H1 (cell line): ENCODE measurements at regions not wholly inside any gene's neighbourhood (a gene's known extent, or its start where the extent isn't known, plus 50 kb on each side); places are given as distances from the start of the nearest gene placed in this dataset.
A peak's percentile ranks its signal among the peaks of the same experiment; 100 is the strongest.

Experiments used
- CTCF ChIA-PET: fragments of 300-600 bp; sonication (Branson Sonifier 250); formaldehyde crosslinking; loops from one replicate; lab custom pipeline; 2021; ENCODE audit not compliant: partially characterized antibody; lab: Charles Lee
- POLR2A ChIA-PET: fragments of 300-600 bp; sonication (Branson Sonifier 250); formaldehyde crosslinking; loops from one replicate; lab custom pipeline; 2021; ENCODE audit warnings: inconsistent platforms; ENCODE audit not compliant: partially characterized antibody; lab: Charles Lee
- DNase-seq, 2 experiments: peaks; one replicate each; pipeline versions ENCODE4 v3.0.0 to v3.0.0-alpha.2; 2010 to 2022; ENCODE audit warnings: low spot score in 2 of 2, low read depth in 1 of 2, mixed read lengths in 1 of 2
- FAIRE-seq: peaks from 2 replicates; lab custom pipeline; 2011; peaks lifted over from hg19 to GRCh38; lab: Jason Lieb, UNC
- H2AFZ ChIP-seq: 2 replicates; pipeline ENCODE4 v1.8.1; 2012; ENCODE audit warnings: low read length, inconsistent platforms
- H2AK5ac ChIP-seq: 2 replicates; pipeline ENCODE4 v1.6.1; 2013; ENCODE audit warnings: low read depth, low read length
- H2BK120ac ChIP-seq: replicated peaks from 2 replicates; pipeline ENCODE3; 2013; ENCODE audit warnings: low read depth, low read length, inconsistent platforms
- H2BK12ac ChIP-seq: 2 replicates; pipeline ENCODE4 v1.6.1; 2013; ENCODE audit warnings: low read depth, low read length
- H2BK15ac ChIP-seq: 2 replicates; pipeline ENCODE4 v1.6.1; 2013; ENCODE audit warnings: low read length
- H2BK20ac ChIP-seq: 2 replicates; pipeline ENCODE4 v1.6.1; 2013; ENCODE audit warnings: low read length
- H2BK5ac ChIP-seq: 2 replicates; pipeline ENCODE4 v1.6.1; 2013; ENCODE audit warnings: low read depth, low read length
- H3K14ac ChIP-seq: 2 replicates; pipeline ENCODE4 v1.6.1; 2013; ENCODE audit warnings: inconsistent platforms; ENCODE audit not compliant: insufficient read length
- H3K18ac ChIP-seq: 2 replicates; pipeline ENCODE4 v1.6.1; 2013; ENCODE audit warnings: low read length; ENCODE audit errors: extremely low read depth
- H3K23ac ChIP-seq: 2 replicates; pipeline ENCODE4 v1.6.1; 2013; ENCODE audit warnings: inconsistent platforms; ENCODE audit not compliant: insufficient read length
- H3K23me2 ChIP-seq: 2 replicates; pipeline ENCODE4 v1.6.1; 2013; ENCODE audit warnings: low read depth, low read length
- H3K27ac ChIP-seq: 2 replicates; pipeline ENCODE4 v1.6.1; 2011; ENCODE audit warnings: low read depth, low read length, inconsistent platforms
- H3K27me3 ChIP-seq, 4 experiments: replicated peaks in 1 of 4; 1 replicate in 1 of 4; 2 replicates in 3 of 4; pipeline versions ENCODE4 v1.6.1 to v1.8.1; 2011 to 2013; ENCODE audit warnings: low read length in 3 of 4, mild to moderate bottlenecking in 3 of 4, inconsistent platforms in 2 of 4, mixed read lengths in 2 of 4, moderate library complexity in 1 of 4; ENCODE audit not compliant: control insufficient read depth in 3 of 4, insufficient read depth in 3 of 4; ENCODE audit errors: extremely low read depth in 1 of 4
- H3K36me3 ChIP-seq, 4 experiments: 2 replicates each; pipeline versions ENCODE4 v1.6.1 to v1.8.1; 2011 to 2013; ENCODE audit warnings: mild to moderate bottlenecking in 4 of 4, low read length in 3 of 4, moderate library complexity in 2 of 4, control low read depth in 1 of 4, inconsistent platforms in 1 of 4; ENCODE audit not compliant: insufficient read depth in 4 of 4, control insufficient read depth in 2 of 4
- H3K4ac ChIP-seq: replicated peaks from 2 replicates; pipeline ENCODE3; 2013; ENCODE audit warnings: low read length, low read depth, mixed read lengths, inconsistent platforms; ENCODE audit not compliant: insufficient read length
- H3K4me1 ChIP-seq, 4 experiments: replicated peaks in 1 of 4; 1 replicate in 1 of 4; 2 replicates in 3 of 4; pipeline versions ENCODE4 v1.6.1 to v1.8.1; 2011 to 2013; ENCODE audit warnings: low read length in 3 of 4, inconsistent platforms in 2 of 4, mixed read lengths in 1 of 4; ENCODE audit not compliant: insufficient read depth in 4 of 4, control insufficient read depth in 3 of 4
- H3K4me2 ChIP-seq, 2 experiments: 2 replicates each; pipeline versions ENCODE4 v1.6.1 to v1.8.1; 2011 to 2013; ENCODE audit warnings: low read depth in 2 of 2, low read length in 2 of 2, control low read depth in 1 of 2, inconsistent platforms in 1 of 2, mild to moderate bottlenecking in 1 of 2; ENCODE audit not compliant: insufficient read depth in 1 of 2
- H3K4me3 ChIP-seq, 4 experiments: fragments of 200-600, 300-600 bp in 1 of 4; sonication (generic), shearing (Covaris generic), sonication (Bioruptor Twin) in 1 of 4; 2 replicates each; pipeline versions ENCODE4 v1.5.1 to v1.8.1; 2011 to 2016; ENCODE audit warnings: low read length in 4 of 4, low read depth in 3 of 4, control low read depth in 2 of 4, inconsistent platforms in 2 of 4, mild to moderate bottlenecking in 2 of 4, mixed read lengths in 1 of 4, moderate library complexity in 1 of 4; ENCODE audit not compliant: insufficient read depth in 2 of 4; ENCODE audit errors: extremely low read depth in 1 of 4
- H3K56ac ChIP-seq: replicated peaks from 2 replicates; pipeline ENCODE3; 2013; ENCODE audit warnings: low read depth, mild to moderate bottlenecking, mixed read lengths, low read length, inconsistent platforms; ENCODE audit not compliant: insufficient read length
- H3K79me1 ChIP-seq: 2 replicates; pipeline ENCODE4 v1.6.1; 2013; ENCODE audit warnings: low read depth, low read length, control low read depth
- H3K79me2 ChIP-seq, 2 experiments: 2 replicates each; pipeline versions ENCODE4 v1.6.1 to v1.8.1; 2012 to 2013; ENCODE audit warnings: low read length in 2 of 2, mild to moderate bottlenecking in 2 of 2, inconsistent platforms in 1 of 2; ENCODE audit not compliant: insufficient read depth in 2 of 2, control insufficient read depth in 1 of 2
- H3K9ac ChIP-seq, 4 experiments: replicated peaks in 1 of 4; 1 replicate in 1 of 4; 2 replicates in 3 of 4; pipeline versions ENCODE4 v1.6.1 to v1.8.1; 2011 to 2013; ENCODE audit warnings: low read depth in 3 of 4, low read length in 3 of 4, control low read depth in 2 of 4, mild to moderate bottlenecking in 2 of 4, moderate library complexity in 2 of 4, inconsistent platforms in 1 of 4; ENCODE audit errors: extremely low read depth in 1 of 4
- H3K9me3 ChIP-seq, 2 experiments: 2 replicates each; pipeline versions ENCODE4 v1.6.1 to v1.8.1; 2012 to 2013; ENCODE audit warnings: mild to moderate bottlenecking in 2 of 2, moderate library complexity in 2 of 2, control low read depth in 1 of 2, inconsistent platforms in 1 of 2, low read depth in 1 of 2, low read length in 1 of 2, mixed read lengths in 1 of 2; ENCODE audit not compliant: insufficient read depth in 2 of 2
- H4K20me1 ChIP-seq, 2 experiments: replicated peaks in 1 of 2; 2 replicates each; pipeline versions ENCODE3 to v1.8.1; 2011 to 2013; ENCODE audit warnings: inconsistent platforms in 2 of 2, low read length in 2 of 2, mild to moderate bottlenecking in 1 of 2; ENCODE audit not compliant: insufficient read depth in 2 of 2, control insufficient read depth in 1 of 2
- H4K5ac ChIP-seq: 2 replicates; pipeline ENCODE4 v1.6.1; 2013; ENCODE audit warnings: low read length, low read depth, mixed read lengths, inconsistent platforms; ENCODE audit not compliant: insufficient read length
- H4K8ac ChIP-seq: 2 replicates; pipeline ENCODE4 v1.8.0; 2013; ENCODE audit warnings: mild to moderate bottlenecking, moderate library complexity, low read length, inconsistent platforms; ENCODE audit not compliant: insufficient read depth; ENCODE audit errors: extremely low read depth
- H4K91ac ChIP-seq: replicated peaks from 2 replicates; pipeline ENCODE3; 2013; ENCODE audit warnings: low read length, mixed read lengths, inconsistent platforms; ENCODE audit not compliant: insufficient read length
- ASH2L ChIP-seq: fragments of 200-600, 300-600 bp; sonication (generic); IDR thresholded peaks from one replicate; pipeline ENCODE4 v1.7.1; 2017; ENCODE audit warnings: low read length
- BRCA1 ChIP-seq: IDR thresholded peaks from 2 replicates; pipeline ENCODE4 v1.6.1; 2012; ENCODE audit warnings: low read depth, low read length, improper control_type of control experiment
- EGR1 ChIP-seq: IDR thresholded peaks from 2 replicates; pipeline ENCODE4 v1.6.1; 2011; ENCODE audit warnings: low read depth, low read length, borderline replicate concordance
- HDAC6 ChIP-seq: IDR thresholded peaks from one replicate; pipeline ENCODE4 v1.7.1; 2012; ENCODE audit warnings: low read depth, mild to moderate bottlenecking, inconsistent platforms, low read length, moderate library complexity
- TCF12 ChIP-seq: IDR thresholded peaks from 2 replicates; pipeline ENCODE4 v1.6.1; 2011; ENCODE audit warnings: low read depth, mild to moderate bottlenecking, low read length
- TEAD4 ChIP-seq: IDR thresholded peaks from 2 replicates; pipeline ENCODE4 v1.6.1; 2012; ENCODE audit warnings: low read depth, low read length, inconsistent platforms, mixed read lengths
- WGBS, 2 experiments: shearing (Covaris generic) in 1 of 2; methylation state at CpG; one replicate each; pipeline versions ENCODE4 v1.1.6 to v1.1.7; 2013 to 2015; ENCODE audit warnings: low lambda C conversion rate in 2 of 2, mixed read lengths in 2 of 2, inconsistent platforms in 1 of 2, low coverage in 1 of 2, missing lambda C conversion rate in 1 of 2; ENCODE audit not compliant: insufficient replicate concordance in 2 of 2, insufficient coverage in 1 of 2, insufficient read length in 1 of 2; ENCODE audit errors: extremely low coverage in 1 of 2, missing lambda C conversion rate in 1 of 2; 5-methylcytosine and 5-hydroxymethylcytosine counted together

DNA sequence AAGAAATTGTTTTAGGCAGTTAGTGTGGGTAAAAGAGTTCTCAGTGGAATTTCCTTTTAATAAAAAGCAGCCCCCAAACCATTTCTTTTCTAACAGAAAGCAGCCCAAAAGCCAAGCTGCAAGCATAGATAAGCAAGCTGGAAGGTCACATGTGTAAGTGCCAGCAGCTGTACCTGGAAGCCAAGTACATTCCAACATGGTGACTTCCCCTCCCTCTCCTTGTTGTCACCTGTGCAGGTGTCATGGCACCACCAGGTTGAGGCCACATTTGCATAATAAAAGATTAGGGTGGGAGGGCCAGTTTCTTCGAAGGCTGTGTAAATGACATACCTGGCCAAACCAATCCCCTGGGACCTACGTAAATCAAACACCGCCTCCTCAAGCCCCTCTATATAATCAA, 240.3 kb upstream of the RAB4A start:
- Histone ChIP-seq H3K4me1 (peaks cover 12 to 26% (median 17%) of the 10 kb centered on the region in 4 experiments), H3K27ac (no peak overlapping the region), H3K4ac (no peak overlapping the region), H2AFZ (no peak overlapping the region), H3K79me1 (no peaks in the 10 kb centered on the region), H3K36me3 (no peaks in the 10 kb centered on the region), H3K4me2 (no peak overlapping the region), H3K18ac (no peak overlapping the region), H3K79me2 (no peaks in the 10 kb centered on the region), H2BK20ac (no peak overlapping the region), H3K23ac (no peak overlapping the region), H4K20me1 (no peaks in the 10 kb centered on the region), H3K9ac (no peak overlapping the region), H3K9me3 (no peaks in the 10 kb centered on the region), H2BK15ac (no peak overlapping the region), H3K27me3 (peaks cover 0 to 6% (median 0%) of the 10 kb centered on the region in 4 experiments; a peak in 4 of 7 replicates), H3K14ac (no peak overlapping the region), H4K5ac (no peak overlapping the region), H3K56ac (no peak overlapping the region), H2BK120ac (no peak overlapping the region), H2BK12ac (0 out of 2 replicates have a peak overlapping the region, but pooled peaks have one; percentile 52), H2BK5ac (no peak overlapping the region), H4K91ac (no peak overlapping the region), H4K8ac (no peak overlapping the region), H3K4me3 (no peak overlapping the region), H3K23me2 (peaks cover 4% of the 10 kb centered on the region; the same call in 1 of the 2 replicates), H2AK5ac (no peak overlapping the region)
- DNase-seq (no peak), FAIRE-seq (no peak)
- TF ChIP-seq ASH2L (no peak), TEAD4 (0 out of 2 replicates have a peak, but pooled peaks have one; percentile 9), EGR1 (no peak), TCF12 (no peak), HDAC6 (no peak), BRCA1 (no peak)
- ChIA-PET POLR2A (no interaction called here), CTCF (interaction anchor here (0.9 to 1.3 kb wide), 3 partner anchors 45 to 225 kb away, joined by 3 read pairs; no protein-coding TSS in a partner anchor)
- 89% methylated on average over 3 of the region's 3 CpGs; no CpG with 5 or more reads in 1 of the 2 experiments for WGBS, 2 experiments
